NCI-H2227 (cell line): ENCODE measurements at regions not wholly inside any gene's neighbourhood (a gene's known extent, or its start where the extent isn't known, plus 50 kb on each side); places are given as distances from the start of the nearest gene placed in this dataset.
"Not testable (repeated sequence)": the region's sequence is repeated elsewhere in the genome, so short reads cannot be mapped to it uniquely, and the experiment has no call there.

Source experiments
- DNase-seq: peaks from one replicate; lab custom pipeline; 2025; ENCODE audit not compliant: unreplicated experiment; lab: John Stamatoyannopoulos, UW

DNA sequence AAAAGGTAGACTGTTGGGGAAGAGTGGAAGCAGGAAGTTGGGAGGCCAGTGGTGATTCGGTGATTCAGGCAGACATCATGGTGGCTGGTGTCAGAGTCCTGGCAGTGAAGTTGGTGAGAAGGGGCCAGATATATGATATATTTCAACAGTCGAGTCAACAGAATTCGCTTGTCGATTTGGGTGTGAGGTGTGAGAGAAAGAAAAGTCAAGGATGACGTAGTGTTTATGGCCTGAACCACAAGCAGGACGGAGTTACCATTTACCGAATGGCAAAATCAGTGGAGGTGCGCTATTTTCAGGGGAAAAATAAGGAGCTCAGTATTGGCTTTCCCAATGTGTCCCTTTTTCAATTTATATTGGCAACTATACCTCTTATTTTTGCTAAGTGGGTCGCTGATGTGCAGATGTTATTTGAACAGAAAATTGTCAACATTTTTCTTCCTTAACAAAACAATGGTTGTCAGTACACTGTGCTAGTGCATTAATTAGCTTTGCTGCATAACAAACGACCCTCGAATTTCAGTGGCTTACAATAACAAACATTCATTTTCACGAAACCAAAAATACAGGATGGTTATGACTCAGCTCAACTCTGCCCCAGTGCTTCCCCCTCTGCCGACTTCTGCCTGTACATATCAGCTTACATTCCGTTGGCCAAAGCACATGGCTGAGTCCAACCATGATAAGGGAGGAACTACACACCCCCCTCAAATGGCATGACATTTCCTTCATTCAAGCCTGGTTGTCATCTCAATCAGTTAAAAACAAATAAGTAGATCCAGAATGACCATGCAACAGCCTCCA is 255.0 kb upstream of the ZFP64 start:
- DNase-seq, result no peak

DNA sequence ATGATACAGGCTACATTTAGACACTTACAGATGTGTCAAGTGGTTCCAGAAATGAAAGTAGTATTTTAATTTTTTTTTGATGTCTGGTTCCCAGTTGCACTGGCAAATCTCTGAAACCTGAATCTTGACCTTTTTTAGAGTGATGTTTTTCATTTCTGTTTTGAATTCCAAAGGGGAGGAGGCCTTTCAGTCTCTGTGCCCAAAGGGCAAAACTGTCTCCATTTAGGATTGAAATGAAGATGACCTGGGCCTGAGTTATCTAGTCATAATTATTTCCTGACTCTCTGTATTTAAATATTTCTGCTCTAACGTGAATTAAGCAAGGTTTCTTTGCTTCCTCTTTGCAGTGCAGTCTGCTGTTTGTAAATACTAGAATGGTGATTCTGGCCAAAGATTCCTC is 252.9 kb upstream of the ZFP64 start:
- no peak for DNase-seq

DNA sequence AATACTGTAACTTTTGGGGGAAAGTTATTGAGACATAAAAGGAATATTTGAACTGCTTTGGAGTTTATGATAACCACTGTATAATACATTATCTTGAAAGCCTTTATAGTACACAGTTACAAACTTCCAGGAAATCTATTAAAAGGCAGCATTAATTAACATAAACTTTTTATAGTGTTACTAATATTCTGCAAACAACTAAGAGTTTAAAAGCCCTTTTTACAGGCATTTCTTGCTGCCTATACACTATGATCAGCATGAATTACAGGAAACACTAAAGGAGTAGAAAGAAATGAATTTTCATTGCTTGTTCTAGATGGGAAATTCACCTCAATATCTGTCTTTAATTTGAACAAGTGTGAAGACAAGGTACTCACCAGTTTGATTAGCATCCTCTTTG is 252.3 kb upstream of the ZFP64 start:
- DNase-seq, result no peak

DNA sequence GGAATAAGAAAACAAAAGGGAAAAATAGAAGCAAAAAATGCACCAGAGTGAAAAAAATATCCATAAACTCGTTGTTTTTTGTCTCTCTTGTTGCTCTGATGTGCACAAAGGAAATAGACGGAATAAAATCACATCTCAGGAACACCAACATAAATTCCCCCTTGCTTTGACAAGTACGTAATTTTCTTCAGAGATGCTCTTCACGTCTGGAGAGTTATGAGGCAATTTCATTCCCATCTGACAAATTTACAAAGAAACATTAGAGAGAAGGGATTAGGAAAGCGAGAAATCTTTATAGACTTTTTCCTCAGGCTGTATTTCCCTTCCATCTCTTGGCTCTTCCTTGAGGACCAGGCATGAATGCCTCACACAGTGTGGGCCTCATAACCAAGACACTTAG is 250.1 kb upstream of the ZFP64 start:
- DNase-seq, result peak; percentile 8

DNA sequence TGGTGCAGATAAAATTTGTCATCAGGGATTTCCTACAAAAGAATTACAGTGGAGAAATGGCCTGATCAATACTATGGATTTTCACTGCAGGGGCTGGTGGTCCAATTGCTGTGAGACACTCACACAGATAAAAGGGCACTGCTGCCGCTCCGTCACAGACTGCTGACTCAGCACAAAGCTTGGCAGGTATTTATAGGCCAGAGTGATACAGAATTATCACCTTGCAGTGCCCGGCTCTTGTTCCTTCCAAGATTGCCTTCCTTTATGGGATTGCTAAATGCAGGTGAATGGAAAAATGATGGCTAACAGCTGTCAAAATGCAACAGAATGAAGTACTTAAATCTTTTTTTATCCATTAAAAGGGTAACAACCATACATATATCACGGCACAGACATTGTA is 247.8 kb upstream of the ZFP64 start:
- peak; percentile 40 for DNase-seq

DNA sequence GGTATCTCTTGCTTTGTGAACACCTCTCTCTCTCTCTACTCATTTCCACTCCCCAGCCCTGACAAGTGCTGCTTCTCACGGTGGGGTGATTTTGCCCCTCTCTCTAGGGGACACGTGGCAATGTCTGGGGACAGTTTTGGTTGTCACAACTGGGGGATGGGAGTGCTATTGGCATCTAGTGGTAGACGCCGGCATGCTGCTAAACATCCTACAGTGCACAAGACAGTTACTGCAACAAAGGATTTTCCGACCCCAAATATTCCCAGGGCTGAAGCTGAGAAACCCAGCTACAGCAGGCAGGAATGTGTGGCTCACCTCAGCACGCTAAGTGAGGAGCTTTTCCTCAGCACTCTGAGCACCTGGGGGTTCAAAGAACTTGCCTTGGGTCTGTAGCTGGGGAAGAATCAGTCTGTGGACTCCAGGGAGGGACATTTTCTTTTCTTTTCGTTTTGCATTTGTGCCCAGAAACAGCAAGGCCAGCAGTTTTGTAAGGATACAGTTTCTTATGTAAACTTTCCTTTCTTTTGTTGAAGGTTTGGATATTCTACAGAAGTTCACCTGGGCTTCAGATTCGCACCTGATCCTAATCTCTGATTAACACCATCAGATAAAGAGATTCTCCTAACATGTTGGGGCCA is 246.9 kb upstream of the ZFP64 start:
- no peak for DNase-seq

DNA sequence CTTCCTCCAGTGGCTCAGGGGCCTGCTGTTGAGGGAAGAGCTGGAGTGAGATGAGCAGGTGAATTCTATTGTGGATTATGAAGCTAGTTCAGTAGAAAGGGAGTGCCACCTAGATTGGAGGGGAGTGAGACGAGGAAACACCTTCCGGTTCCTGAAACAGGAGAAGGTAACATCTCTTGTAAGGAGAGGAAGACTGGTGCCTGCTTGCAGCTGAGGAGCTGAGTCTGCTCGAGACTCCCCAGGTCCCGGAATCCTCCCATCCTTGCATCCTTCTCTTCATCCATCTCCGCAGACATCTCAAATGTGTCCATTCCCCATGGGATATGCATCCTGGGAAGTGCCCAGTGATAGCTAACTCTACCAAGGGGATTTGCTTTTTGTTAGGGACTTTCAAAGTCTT is 242.9 kb upstream of the ZFP64 start:
- no peak for DNase-seq

DNA sequence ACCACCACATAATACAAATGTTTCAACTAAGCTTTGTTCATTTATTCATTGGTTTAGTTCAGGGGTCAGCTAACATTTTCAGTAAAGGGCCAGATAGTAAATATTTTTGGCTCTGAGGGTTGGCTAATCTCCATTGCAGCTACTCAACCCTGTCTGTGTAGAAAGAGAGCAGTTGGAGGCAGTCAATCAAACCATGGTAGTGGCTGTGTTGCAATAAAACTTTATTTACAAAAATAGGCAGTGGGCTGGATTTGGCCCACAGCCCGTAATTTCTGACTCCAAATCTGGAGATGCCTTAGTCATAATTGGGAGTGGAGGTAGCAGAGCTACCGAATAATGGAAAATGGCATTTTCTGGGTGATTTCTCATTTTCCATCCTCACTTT is 242.5 kb upstream of the ZFP64 start:
- no peak for DNase-seq

DNA sequence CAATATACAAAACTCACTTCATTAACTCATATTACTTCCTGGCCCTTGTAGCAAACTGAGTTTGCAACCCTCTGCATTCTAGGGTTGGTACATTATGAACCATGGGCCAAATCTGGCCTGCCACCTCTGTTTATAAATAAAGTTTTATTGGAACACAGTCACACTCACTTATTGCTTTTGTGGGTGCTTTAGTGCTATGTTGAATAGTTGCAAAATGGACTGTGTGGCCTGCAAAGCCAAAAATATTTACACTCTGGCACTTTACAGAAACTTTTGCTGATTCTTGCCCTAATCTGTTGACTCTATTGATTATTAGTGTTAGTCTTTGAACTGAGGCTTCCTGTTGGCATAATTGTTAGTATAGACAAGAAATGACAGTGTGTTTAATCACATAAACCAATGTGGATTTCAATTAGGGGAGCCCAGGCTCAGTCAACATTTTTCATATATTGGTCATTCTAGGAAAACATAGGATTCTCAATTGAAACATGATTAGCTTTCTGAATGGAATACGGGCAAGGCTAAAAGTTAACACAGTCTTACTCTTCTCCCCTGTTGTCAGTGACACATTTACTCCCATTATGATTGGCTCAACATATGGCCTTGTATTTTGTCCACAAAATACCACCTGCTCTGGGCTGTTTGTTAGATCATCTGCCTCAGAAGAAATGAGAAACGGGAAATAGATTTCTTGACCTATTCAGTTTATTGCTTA is 241.9 kb upstream of the ZFP64 start:
- no peak for DNase-seq

DNA sequence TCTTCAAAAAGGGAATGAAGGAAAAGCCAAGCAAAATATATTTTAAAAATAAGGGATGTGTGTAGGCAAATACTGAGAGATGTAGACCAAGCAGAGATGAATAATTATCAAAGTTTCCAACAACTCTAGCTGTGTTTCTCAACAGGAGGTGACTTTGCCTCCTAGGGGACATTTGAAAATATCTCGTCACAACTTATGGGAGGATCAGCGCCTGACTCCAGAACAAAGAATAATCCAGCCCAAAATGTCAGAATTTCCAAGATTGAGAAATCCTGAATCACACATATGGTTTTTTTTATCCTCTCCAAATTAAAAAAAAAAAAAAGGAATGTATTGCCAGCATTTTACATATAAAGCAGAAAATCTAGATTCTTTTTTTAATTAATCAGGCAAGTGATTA is 241.2 kb upstream of the ZFP64 start:
- no peak for DNase-seq

DNA sequence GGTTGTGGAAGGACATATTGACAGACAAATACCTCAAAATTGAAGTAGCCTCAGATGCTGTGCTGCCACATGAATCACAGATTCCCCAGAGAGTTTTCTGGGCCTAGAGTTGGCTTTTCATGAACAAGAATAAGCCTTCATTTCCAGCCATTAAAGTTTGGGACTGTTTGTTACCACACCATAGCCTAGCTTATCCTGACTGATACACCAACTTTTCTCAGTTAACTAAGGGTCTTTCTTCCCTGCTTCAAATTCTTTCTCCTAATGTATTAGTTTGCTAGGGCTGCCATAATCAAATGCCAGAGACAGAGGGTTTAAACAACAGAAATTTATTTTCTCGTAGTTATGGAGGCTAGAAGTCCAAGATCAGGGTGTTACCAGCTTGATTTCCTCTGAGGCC is 237.4 kb upstream of the ZFP64 start:
- no peak for DNase-seq

DNA sequence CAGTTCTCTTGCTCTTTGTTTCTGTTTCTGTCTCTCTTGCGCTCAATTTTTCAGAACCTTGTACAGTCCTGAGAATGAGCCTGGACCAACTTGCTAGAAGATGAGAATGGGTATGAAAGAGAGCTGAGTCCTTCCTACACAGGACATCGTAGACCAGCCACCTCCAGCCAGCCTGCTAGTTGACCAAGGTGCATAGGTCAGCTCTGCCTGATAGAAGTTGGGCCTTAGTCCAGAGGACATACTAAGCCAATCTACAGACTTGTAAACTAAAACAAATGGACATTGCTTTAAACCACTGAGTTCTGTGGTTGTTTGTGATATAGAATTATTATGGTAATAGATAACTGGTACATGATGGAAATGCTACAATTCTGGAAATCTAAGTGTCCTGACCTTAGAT is 236.4 kb upstream of the ZFP64 start:
- no peak for DNase-seq

DNA sequence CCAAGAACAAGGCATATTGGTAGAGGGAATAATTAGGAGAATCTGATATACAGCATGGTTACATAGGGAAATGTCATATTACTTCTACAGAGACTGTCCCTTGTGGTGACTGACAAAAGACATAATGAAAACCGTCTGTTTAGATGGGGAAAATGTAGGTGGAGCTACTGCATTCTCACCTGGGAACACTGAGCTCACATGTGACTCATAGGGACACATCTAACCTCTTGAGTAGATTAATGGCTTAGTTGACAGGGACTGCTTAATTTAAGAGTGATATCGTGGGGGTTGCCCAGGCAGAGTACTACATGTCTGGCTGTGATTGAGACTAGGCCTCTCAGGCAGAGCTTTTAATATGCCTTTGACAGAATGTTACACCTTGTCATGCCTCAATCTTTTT is 235.3 kb upstream of the ZFP64 start:
- DNase-seq, result no peak

DNA sequence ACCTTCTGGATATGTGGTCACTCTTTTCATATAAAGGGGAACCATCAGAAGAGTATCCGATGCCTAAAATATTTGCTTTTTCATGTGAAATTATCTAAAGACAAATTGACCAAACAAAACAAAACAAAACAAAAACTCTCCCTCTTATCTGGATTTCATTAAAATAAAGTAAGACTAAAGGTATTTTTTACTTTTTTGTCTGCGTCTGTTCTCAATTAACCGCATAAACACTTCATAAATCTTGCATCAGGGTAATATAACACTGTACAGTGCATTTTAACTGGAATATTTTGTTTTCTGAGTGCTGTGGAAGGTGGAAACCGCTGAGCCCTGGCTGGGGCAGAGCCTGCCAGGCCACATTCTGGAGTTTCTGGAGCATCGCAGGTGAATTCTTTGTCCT is 234.1 kb upstream of the ZFP64 start:
- DNase-seq, result no peak

DNA sequence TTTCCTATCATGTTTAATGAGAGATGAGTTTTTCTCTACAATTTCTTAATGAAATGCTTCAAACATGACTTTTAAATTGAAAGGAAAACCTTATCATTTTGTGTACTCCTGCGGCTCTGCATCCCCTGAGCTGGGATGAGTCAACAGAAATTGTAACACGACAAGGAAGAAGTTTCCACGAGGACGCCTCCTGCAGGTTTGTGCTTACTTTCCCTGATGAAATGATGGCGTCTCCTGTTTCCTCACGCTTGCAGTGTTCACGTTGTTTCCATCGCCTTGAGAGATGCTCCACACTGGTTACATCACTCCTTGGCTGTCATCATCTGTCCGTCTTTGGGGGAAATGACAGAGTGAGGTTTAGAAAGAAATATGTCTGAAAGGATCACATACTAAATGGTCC is 233.7 kb upstream of the ZFP64 start:
- no peak for DNase-seq

DNA sequence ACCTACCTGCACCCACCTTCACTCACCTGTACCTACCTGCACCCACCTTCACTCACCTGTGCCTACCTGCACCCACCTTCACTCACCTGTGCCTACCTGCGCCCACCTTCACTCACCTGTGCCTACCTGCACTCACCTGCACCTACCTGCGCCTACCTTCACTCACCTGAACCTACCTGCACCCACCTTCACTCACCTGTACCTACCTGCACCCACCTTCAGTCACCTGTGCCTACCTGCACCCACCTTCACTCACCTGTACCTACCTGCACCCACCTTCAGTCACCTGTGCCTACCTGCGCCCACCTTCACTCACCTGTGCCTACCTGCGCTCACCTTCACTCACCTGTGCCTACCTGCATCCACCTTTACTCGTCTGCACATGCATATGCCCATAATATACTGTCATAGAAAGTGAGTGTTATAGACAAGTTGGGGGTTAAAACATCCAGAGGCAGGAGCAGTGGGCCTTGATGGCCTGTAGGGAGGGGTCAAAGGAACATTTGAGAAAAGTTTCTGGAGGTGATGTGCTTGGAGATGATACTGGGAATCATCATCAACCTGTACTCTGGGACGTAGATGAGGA is 232.9 kb upstream of the ZFP64 start:
- DNase-seq, result not testable (repeated sequence)

DNA sequence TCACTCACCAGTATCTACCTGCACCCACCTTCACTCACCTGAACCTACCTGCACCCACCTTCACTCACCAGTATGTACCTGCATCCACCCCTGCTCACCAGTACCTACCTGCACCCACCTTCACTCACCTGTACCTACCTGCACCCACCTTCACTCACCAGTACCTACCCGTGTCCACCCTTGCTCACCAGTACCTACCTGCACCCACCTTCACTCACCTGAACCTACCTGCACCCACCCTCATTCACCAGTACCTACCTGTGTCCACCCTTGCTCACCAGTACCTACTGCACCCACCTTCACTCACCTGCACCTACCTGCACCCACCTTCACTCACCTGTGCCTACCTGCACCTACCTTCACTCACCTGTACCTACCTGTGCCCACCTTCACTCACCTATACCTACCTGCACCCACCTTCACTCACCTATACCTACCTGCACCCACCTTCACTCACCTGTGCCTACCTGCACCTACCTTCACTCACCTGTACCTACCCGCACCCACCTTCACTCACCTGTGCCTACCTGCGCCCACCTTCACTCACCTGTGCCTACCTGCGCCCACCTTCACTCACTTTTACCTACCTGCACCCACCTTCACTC is 232.1 kb upstream of the ZFP64 start:
- DNase-seq, result not testable (repeated sequence)

DNA sequence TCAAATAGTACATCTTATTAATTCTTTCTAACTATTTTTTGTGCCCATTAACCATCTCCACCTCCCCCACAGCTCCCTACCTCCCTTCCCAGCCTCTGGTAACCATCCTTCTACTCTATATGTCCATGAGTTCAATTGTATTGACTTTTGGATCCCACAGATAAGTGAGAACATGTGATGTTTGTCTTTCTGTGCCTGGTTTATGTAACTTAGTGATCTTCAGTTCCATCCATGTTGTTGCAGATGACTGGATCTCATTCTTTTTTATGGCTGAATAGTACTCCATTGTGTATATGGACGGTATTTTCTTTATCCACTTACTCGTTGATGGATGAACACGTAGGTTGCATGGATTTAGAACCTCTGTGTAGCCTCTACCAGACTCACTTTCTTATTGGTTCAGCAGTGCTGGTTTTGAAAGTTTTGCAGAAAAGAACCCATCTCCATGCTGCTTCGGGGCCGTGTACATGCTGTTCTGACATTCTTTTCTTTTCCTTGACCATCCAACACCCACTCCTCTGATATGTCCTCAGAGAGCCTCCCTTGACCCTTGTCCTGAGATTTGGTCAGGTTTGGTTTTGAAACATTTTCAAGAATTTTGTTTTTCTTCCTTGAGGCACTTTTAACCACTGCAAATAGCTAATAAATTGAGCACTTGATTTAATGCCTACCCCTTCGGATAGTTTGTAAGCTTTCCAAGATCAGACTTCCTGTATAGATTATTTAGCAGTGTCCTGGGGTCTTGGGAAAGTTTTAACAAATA is 231.2 kb upstream of the ZFP64 start:
- no peak for DNase-seq

DNA sequence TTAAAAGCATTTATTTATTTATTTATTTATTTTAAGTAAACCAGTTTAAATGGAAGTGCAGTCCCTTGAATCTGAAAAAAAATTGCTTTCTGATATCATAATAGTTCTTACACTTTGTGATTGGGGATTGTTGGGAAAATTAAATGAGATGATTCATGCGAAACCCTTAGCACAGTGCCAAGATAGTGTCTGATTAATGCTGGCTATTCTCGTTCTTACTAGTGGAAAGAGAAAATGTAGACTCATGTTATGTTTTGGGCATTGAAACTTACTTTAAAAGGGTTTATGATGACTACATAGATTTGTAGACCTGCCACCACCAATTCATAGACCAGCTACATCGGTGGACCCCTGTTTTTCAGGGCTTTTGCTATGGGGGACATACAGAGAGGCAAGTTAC is 229.2 kb upstream of the ZFP64 start:
- no peak for DNase-seq

DNA sequence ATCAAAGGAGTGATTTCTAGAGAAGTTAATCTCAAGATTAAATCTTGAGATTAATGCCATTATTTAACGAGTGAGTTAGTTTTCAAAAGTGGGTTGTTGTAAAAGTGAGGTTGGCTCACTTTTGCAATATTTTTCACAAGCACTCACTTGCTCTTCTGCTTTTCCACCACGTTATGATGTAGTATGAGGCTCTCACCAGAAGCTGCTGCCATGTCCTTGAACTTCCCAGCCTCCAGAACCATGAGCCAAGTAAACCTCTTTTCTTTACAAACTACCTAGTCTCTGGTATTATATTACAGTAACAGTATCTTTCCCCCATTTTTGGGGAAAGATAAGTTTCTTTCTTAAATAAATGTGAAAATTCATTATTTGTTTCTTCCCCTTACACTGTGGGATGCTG is 227.6 kb upstream of the ZFP64 start:
- no peak for DNase-seq

DNA sequence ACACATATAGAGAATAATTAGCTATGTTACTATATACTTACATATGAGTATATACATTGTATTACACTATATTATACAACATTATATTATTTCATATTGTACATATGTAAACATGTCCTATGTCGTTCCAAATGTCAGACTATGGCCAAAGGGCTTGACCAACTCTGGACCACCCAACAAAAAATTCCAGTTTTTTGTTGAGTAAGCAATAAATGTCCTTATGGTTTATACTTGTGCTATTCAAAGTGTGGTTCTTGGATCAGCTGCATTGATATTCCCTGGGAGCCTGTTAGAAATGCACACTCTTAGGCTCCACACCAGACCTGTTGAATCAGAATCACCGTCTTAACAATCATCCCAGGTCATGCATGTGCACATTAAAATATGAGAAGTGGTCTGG is 225.4 kb upstream of the ZFP64 start:
- no peak for DNase-seq
